ENCODE measurements at regions not wholly inside any gene's neighbourhood (a gene's known extent, or its start where the extent isn't known, plus 50 kb on each side); places are given as distances from the start of the nearest gene placed in this dataset.

DNA sequence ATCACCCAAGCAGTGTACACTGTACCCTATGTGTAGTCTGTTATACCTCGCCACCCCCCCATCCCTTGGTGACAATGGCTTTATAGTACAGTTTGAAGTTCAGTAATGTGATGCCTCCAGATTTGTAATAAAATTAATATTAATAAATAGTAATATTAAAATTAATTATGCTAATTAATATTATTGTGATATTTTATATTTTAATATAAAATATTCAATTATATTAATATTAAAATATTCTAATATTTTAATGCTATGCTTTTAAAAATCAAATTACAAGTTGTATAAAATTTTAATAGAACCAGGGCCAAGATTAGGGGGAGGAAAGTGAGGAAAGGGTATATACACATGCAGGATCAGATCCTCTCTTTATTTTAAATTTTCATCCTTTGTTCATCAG is 147.7 kb upstream of the MAP3K1 start:
- TF ChIP-seq LRRFIP1 (CRISPR knock-in tag; conservative IDR thresholded peaks at IDR 0.05) (no peak), REXO4 (CRISPR knock-in tag; IDR thresholded peaks at IDR 0.05; ENCODE audit: borderline replicate concordance) (no peak), ATF1 (CRISPR knock-in tag; IDR thresholded peaks at IDR 0.05) (no peak), KLF16 (CRISPR knock-in tag; IDR thresholded peaks at IDR 0.05) (no peak), EEA1 (CRISPR knock-in tag; IDR thresholded peaks at IDR 0.05; ENCODE audit: borderline replicate concordance) (no peak), HOXA7 (CRISPR knock-in tag; IDR thresholded peaks at IDR 0.05) (no peak), RNF219 (CRISPR knock-in tag; IDR thresholded peaks at IDR 0.05) (no peak), PRMT3 (CRISPR knock-in tag; IDR thresholded peaks at IDR 0.05; ENCODE audit: borderline replicate concordance, low read depth) (no peak), ZNF678 (CRISPR knock-in tag; IDR thresholded peaks at IDR 0.05) (no peak), SSRP1 (CRISPR knock-in tag; IDR thresholded peaks at IDR 0.05) (no peak), ZNF776 (CRISPR knock-in tag; IDR thresholded peaks at IDR 0.05) (no peak), LCORL (IDR thresholded peaks at IDR 0.05) (no peak), LCORL (CRISPR knock-in tag; IDR thresholded peaks at IDR 0.05) (no peak)
- TF ChIP-seq, protein P1, sequence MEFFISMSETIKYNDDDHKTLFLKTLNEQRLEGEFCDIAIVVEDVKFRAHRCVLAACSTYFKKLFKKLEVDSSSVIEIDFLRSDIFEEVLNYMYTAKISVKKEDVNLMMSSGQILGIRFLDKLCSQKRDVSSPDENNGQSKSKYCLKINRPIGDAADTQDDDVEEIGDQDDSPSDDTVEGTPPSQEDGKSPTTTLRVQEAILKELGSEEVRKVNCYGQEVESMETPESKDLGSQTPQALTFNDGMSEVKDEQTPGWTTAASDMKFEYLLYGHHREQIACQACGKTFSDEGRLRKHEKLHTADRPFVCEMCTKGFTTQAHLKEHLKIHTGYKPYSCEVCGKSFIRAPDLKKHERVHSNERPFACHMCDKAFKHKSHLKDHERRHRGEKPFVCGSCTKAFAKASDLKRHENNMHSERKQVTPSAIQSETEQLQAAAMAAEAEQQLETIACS (CRISPR knock-in tag; IDR thresholded peaks at IDR 0.05) = no peak
- Histone ChIP-seq H3K79me2 (ENCODE audit: insufficient read depth, low read length) (no peaks in the 10 kb centered on the region), H3K4me3 (replicated peaks in 1 of 3; ENCODE audit: insufficient read depth in 1 of 3, low read depth in 2 of 3, low read length in 3 of 3) (no peak overlapping the region), H3K9me3 (ENCODE audit: low read length) (no peaks in the 10 kb centered on the region), H2AFZ (ENCODE audit: low read length) (no peak overlapping the region), H3K27ac (ENCODE audit: extremely low read length, insufficient read depth, low read length) (no peak overlapping the region), H4K20me1 (ENCODE audit: insufficient read depth, low read length) (no peaks in the 10 kb centered on the region), H3K4me1 (ENCODE audit: insufficient read depth, low read length) (peaks cover 26% of the 10 kb centered on the region), H3K4me2 (ENCODE audit: low read depth, low read length) (no peak overlapping the region), H3K9ac (ENCODE audit: insufficient read depth, low read depth, low read length) (no peak overlapping the region), H3K36me3 (replicated peaks in 1 of 2; ENCODE audit: control insufficient read depth in 1 of 2, insufficient read depth in 2 of 2, low read length in 2 of 2) (no peaks in the 10 kb centered on the region), H3K27me3 (ENCODE audit: control insufficient read depth in 1 of 2, insufficient read depth in 2 of 2, low read length in 2 of 2) (peaks cover 0 to 6% of the 10 kb centered on the region in 2 experiments; a peak in 1 of 5 replicates)
- in situ Hi-C loops (cut with HindIII; ENCODE audit: extremely low pct_ligation_motif_present, low pct_unique_long_range_greater_than_20kb) = no loop called here
- ChIA-PET POLR2A (no interaction called here), CTCF (ENCODE audit: low intra/inter-chr PET ratio, low total read pairs) (no interaction called here)
- FAIRE-seq (no peak), ATAC-seq (no peak), DNase-seq (ENCODE audit: low spot score) (no peak)
- intact Hi-C loops (cut with micrococcal nuclease; ENCODE audit: unreplicated experiment) = no loop called here
- WGBS (ENCODE audit: low lambda C conversion rate) = 87% methylated on average over 1 of the region's 1 CpG
- no TSS peak for BruUV-seq (replicated peaks)

All from HepG2 (cell line).